ENCODE measurements at regions not wholly inside any gene's neighbourhood (a gene's known extent, or its start where the extent isn't known, plus 50 kb on each side); places are given as distances from the start of the nearest gene placed in this dataset.
A peak's percentile ranks its signal among the peaks of the same experiment; 100 is the strongest.

- no peak for FAIRE-seq
These were observed 399.5 kb upstream of the TNC start for GRCh38 chr9:115517335-115518075.

GRCh38 chr9:115520646-115521045 lies 402.7 kb upstream of the TNC start:
- FAIRE-seq: no peak
- 73 to 84% (median 81%) methylated on average over 3 of the region's 3 CpGs for WGBS, 3 donors

More at GRCh38 chr9:115517335-115518075, 399.5 kb upstream of the TNC start:
- no peak overlapping the region for H3K4me3 ChIP-seq (ENCODE audit: low read depth in 1 of 3, low read length in 3 of 3)
- no peak for DNase-seq
- H3K4me1 ChIP-seq (ENCODE audit: control insufficient read depth in 3 of 3, insufficient read depth in 2 of 3, low read depth in 1 of 3, low read length in 2 of 3): no peaks in the 10 kb centered on the region
- H3K27me3 ChIP-seq (ENCODE audit: control insufficient read depth in 3 of 3, insufficient read depth in 3 of 3, low read length in 3 of 3): no peaks in the 10 kb centered on the region
- no peak overlapping the region for H3K27ac ChIP-seq (ENCODE audit: low read depth in 1 of 3, low read length in 2 of 3)
- no peaks in the 10 kb centered on the region for H3K9me3 ChIP-seq (ENCODE audit: control insufficient read depth in 2 of 2, insufficient read depth in 1 of 2, low read depth in 1 of 2, low read length in 1 of 2)
- no peaks in the 10 kb centered on the region for H3K36me3 ChIP-seq (ENCODE audit: control insufficient read depth in 3 of 3, insufficient read depth in 2 of 3, low read depth in 1 of 3, low read length in 3 of 3)

GRCh38 chr9:115522912-115523311 lies 405.0 kb upstream of the TNC start:
- Histone ChIP-seq H3K36me3 (ENCODE audit: control insufficient read depth in 3 of 3, insufficient read depth in 2 of 3, low read depth in 1 of 3, low read length in 3 of 3) (no peaks in the 10 kb centered on the region), H3K9me3 (ENCODE audit: control insufficient read depth in 2 of 2, insufficient read depth in 1 of 2, low read depth in 1 of 2, low read length in 1 of 2) (no peaks in the 10 kb centered on the region), H3K4me3 (ENCODE audit: low read depth in 1 of 3, low read length in 3 of 3) (no peak overlapping the region), H3K27me3 (ENCODE audit: control insufficient read depth in 3 of 3, insufficient read depth in 3 of 3, low read length in 3 of 3) (no peaks in the 10 kb centered on the region), H3K4me1 (ENCODE audit: control insufficient read depth in 3 of 3, insufficient read depth in 2 of 3, low read depth in 1 of 3, low read length in 2 of 3) (no peaks in the 10 kb centered on the region), H3K27ac (ENCODE audit: low read depth in 1 of 3, low read length in 2 of 3) (no peak overlapping the region)
- no peak for FAIRE-seq
- 81 to 92% (median 89%) methylated on average over 3 of the region's 3 CpGs for WGBS, 3 donors
- no peak for DNase-seq

More at GRCh38 chr9:115520646-115521045, 402.7 kb upstream of the TNC start:
- Histone ChIP-seq H3K4me3 (ENCODE audit: low read depth in 1 of 3, low read length in 3 of 3) (no peak overlapping the region), H3K36me3 (ENCODE audit: control insufficient read depth in 3 of 3, insufficient read depth in 2 of 3, low read depth in 1 of 3, low read length in 3 of 3) (no peaks in the 10 kb centered on the region), H3K4me1 (ENCODE audit: control insufficient read depth in 3 of 3, insufficient read depth in 2 of 3, low read depth in 1 of 3, low read length in 2 of 3) (no peaks in the 10 kb centered on the region), H3K27me3 (ENCODE audit: control insufficient read depth in 3 of 3, insufficient read depth in 3 of 3, low read length in 3 of 3) (no peaks in the 10 kb centered on the region), H3K27ac (ENCODE audit: low read depth in 1 of 3, low read length in 2 of 3) (no peak overlapping the region), H3K9me3 (ENCODE audit: control insufficient read depth in 2 of 2, insufficient read depth in 1 of 2, low read depth in 1 of 2, low read length in 1 of 2) (no peaks in the 10 kb centered on the region)
- DNase-seq: no peak

GRCh38 chr9:115524453-115525059 lies 406.6 kb upstream of the TNC start:
- Histone ChIP-seq H3K4me3 (ENCODE audit: low read depth in 1 of 3, low read length in 3 of 3) (no peak overlapping the region), H3K27me3 (ENCODE audit: control insufficient read depth in 3 of 3, insufficient read depth in 3 of 3, low read length in 3 of 3) (no peaks in the 10 kb centered on the region), H3K27ac (ENCODE audit: low read depth in 1 of 3, low read length in 2 of 3) (no peak overlapping the region), H3K36me3 (ENCODE audit: control insufficient read depth in 3 of 3, insufficient read depth in 2 of 3, low read depth in 1 of 3, low read length in 3 of 3) (no peaks in the 10 kb centered on the region), H3K4me1 (ENCODE audit: control insufficient read depth in 3 of 3, insufficient read depth in 2 of 3, low read depth in 1 of 3, low read length in 2 of 3) (no peaks in the 10 kb centered on the region), H3K9me3 (ENCODE audit: control insufficient read depth in 2 of 2, insufficient read depth in 1 of 2, low read depth in 1 of 2, low read length in 1 of 2) (no peaks in the 10 kb centered on the region)
- 19 to 20% (median 20%) methylated on average over 3 of the region's 3 CpGs for WGBS, 3 donors
- peak; percentile 52 to 72 for DNase-seq
- FAIRE-seq: no peak

- Histone ChIP-seq H3K4me1 (ENCODE audit: control insufficient read depth in 3 of 3, insufficient read depth in 2 of 3, low read depth in 1 of 3, low read length in 2 of 3) (no peaks in the 10 kb centered on the region), H3K27me3 (ENCODE audit: control insufficient read depth in 3 of 3, insufficient read depth in 3 of 3, low read length in 3 of 3) (no peaks in the 10 kb centered on the region), H3K4me3 (ENCODE audit: low read depth in 1 of 3, low read length in 3 of 3) (no peak overlapping the region), H3K9me3 (ENCODE audit: control insufficient read depth in 2 of 2, insufficient read depth in 1 of 2, low read depth in 1 of 2, low read length in 1 of 2) (no peaks in the 10 kb centered on the region), H3K36me3 (ENCODE audit: control insufficient read depth in 3 of 3, insufficient read depth in 2 of 3, low read depth in 1 of 3, low read length in 3 of 3) (no peaks in the 10 kb centered on the region), H3K27ac (ENCODE audit: low read depth in 1 of 3, low read length in 2 of 3) (no peak overlapping the region)
- WGBS, 3 donors: 55 to 69% (median 65%) methylated on average over 7 of the region's 7 CpGs
- no peak for DNase-seq
- FAIRE-seq: no peak
These were observed 407.4 kb upstream of the TNC start for GRCh38 chr9:115525111-115526058.

- no peak overlapping the region for H3K4me3 ChIP-seq (ENCODE audit: low read depth in 1 of 3, low read length in 3 of 3)
- DNase-seq (no peak), FAIRE-seq (no peak)
- WGBS, 3 donors: 63 to 71% (median 67%) methylated on average over 1 of the region's 1 CpG
- H3K4me1 ChIP-seq (ENCODE audit: control insufficient read depth in 3 of 3, insufficient read depth in 2 of 3, low read depth in 1 of 3, low read length in 2 of 3): no peaks in the 10 kb centered on the region
- no peak overlapping the region for H3K27ac ChIP-seq (ENCODE audit: low read depth in 1 of 3, low read length in 2 of 3)
- H3K36me3 ChIP-seq (ENCODE audit: control insufficient read depth in 3 of 3, insufficient read depth in 2 of 3, low read depth in 1 of 3, low read length in 3 of 3): no peaks in the 10 kb centered on the region
- no peaks in the 10 kb centered on the region for H3K27me3 ChIP-seq (ENCODE audit: control insufficient read depth in 3 of 3, insufficient read depth in 3 of 3, low read length in 3 of 3)
- no peaks in the 10 kb centered on the region for H3K9me3 ChIP-seq (ENCODE audit: control insufficient read depth in 2 of 2, insufficient read depth in 1 of 2, low read depth in 1 of 2, low read length in 1 of 2)
These were observed 413.6 kb upstream of the TNC start for GRCh38 chr9:115531410-115532125.

GRCh38 chr9:115533511-115533910 lies 415.6 kb upstream of the TNC start:
- H3K36me3 ChIP-seq (ENCODE audit: control insufficient read depth in 3 of 3, insufficient read depth in 2 of 3, low read depth in 1 of 3, low read length in 3 of 3): no peaks in the 10 kb centered on the region
- H3K4me1 ChIP-seq (ENCODE audit: control insufficient read depth in 3 of 3, insufficient read depth in 2 of 3, low read depth in 1 of 3, low read length in 2 of 3): no peaks in the 10 kb centered on the region
- no peaks in the 10 kb centered on the region for H3K9me3 ChIP-seq (ENCODE audit: control insufficient read depth in 2 of 2, insufficient read depth in 1 of 2, low read depth in 1 of 2, low read length in 1 of 2)
- no peaks in the 10 kb centered on the region for H3K27me3 ChIP-seq (ENCODE audit: control insufficient read depth in 3 of 3, insufficient read depth in 3 of 3, low read length in 3 of 3)
- DNase-seq (no peak), FAIRE-seq (no peak)
- no peak overlapping the region for H3K27ac ChIP-seq (ENCODE audit: low read depth in 1 of 3, low read length in 2 of 3)
- no peak overlapping the region for H3K4me3 ChIP-seq (ENCODE audit: low read depth in 1 of 3, low read length in 3 of 3)

GRCh38 chr9:115540091-115540490 lies 422.1 kb upstream of the TNC start:
- WGBS, 3 donors: 49 to 63% (median 50%) methylated on average over 2 of the region's 2 CpGs
- Histone ChIP-seq H3K36me3 (ENCODE audit: control insufficient read depth in 3 of 3, insufficient read depth in 2 of 3, low read depth in 1 of 3, low read length in 3 of 3) (no peaks in the 10 kb centered on the region), H3K27ac (ENCODE audit: low read depth in 1 of 3, low read length in 2 of 3) (no peak overlapping the region), H3K4me3 (ENCODE audit: low read depth in 1 of 3, low read length in 3 of 3) (no peak overlapping the region), H3K4me1 (ENCODE audit: control insufficient read depth in 3 of 3, insufficient read depth in 2 of 3, low read depth in 1 of 3, low read length in 2 of 3) (no peaks in the 10 kb centered on the region), H3K9me3 (ENCODE audit: control insufficient read depth in 2 of 2, insufficient read depth in 1 of 2, low read depth in 1 of 2, low read length in 1 of 2) (no peaks in the 10 kb centered on the region), H3K27me3 (ENCODE audit: control insufficient read depth in 3 of 3, insufficient read depth in 3 of 3, low read length in 3 of 3) (no peaks in the 10 kb centered on the region)
- FAIRE-seq: no peak
- DNase-seq: no peak
